RWPE1 (cell line): ENCODE measurements at regions not wholly inside any gene's neighbourhood (a gene's known extent, or its start where the extent isn't known, plus 50 kb on each side); places are given as distances from the start of the nearest gene placed in this dataset.
"Not testable (repeated sequence)": the region's sequence is repeated elsewhere in the genome, so short reads cannot be mapped to it uniquely, and the experiment has no call there.

ENCODE experiments used
- CTCF ChIA-PET: fragments of 350-600 bp; sonication (Branson Sonifier 250); formaldehyde crosslinking; extraction: SDS; loops from one replicate; lab custom pipeline; 2021; lab: Yijun Ruan, JAX
- POLR2A ChIA-PET: fragments of 400-600 bp; formaldehyde crosslinking; extraction: SDS; loops from one replicate; lab custom pipeline; 2020; ENCODE audit warnings: antibody characterized with exemption; ENCODE audit not compliant: low non-redundant PET; lab: Yijun Ruan, JAX
- DNase-seq: peaks from one replicate; pipeline ENCODE4 v3.0.0; 2012; ENCODE audit warnings: low spot score
- H3K27ac ChIP-seq: fragments of 450-650 bp; 2 replicates; pipeline ENCODE4 v1.5.1; 2017
- CTCF ChIP-seq: fragments of 450-650 bp; conservative IDR thresholded peaks from 2 replicates; pipeline ENCODE4 v1.5.1; 2017; ENCODE audit warnings: low read depth, mild to moderate bottlenecking

GRCh38 chr12:27866373-27867101 lies 86.5 kb upstream of the MANSC4 start:
- DNase-seq = no peak
- ChIA-PET CTCF (interaction anchor here (0.6 kb wide), 2 partner anchors 484 to 749 kb away, joined by 3 read pairs; no protein-coding TSS in a partner anchor), POLR2A (no interaction called here)
- no peak for TF ChIP-seq CTCF
- H3K27ac ChIP-seq = no peak overlapping the region

- DNase-seq = no peak
- H3K27ac ChIP-seq = no peak overlapping the region
- POLR2A ChIA-PET = no interaction called here
- CTCF ChIA-PET = no interaction called here
- TF ChIP-seq CTCF = no peak
Observed at GRCh38 chr12:27865421-27865820, 85.4 kb upstream of the MANSC4 start.

GRCh38 chr12:27864521-27864920 lies 84.5 kb upstream of the MANSC4 start:
- ChIA-PET CTCF (interaction anchor here (0.7 kb wide), 1 partner anchor 741 kb away, joined by 3 read pairs; no protein-coding TSS in a partner anchor), POLR2A (no interaction called here)
- no peak for TF ChIP-seq CTCF
- H3K27ac ChIP-seq = no peak overlapping the region
- DNase-seq = no peak

GRCh38 chr12:27863839-27864238 lies 83.8 kb upstream of the MANSC4 start:
- no peak for DNase-seq
- POLR2A ChIA-PET = no interaction called here
- CTCF ChIA-PET = interaction anchor here (0.7 kb wide), 1 partner anchor 742 kb away, joined by 3 read pairs; no protein-coding TSS in a partner anchor
- no peak for TF ChIP-seq CTCF
- H3K27ac ChIP-seq = no peak overlapping the region

- POLR2A ChIA-PET = no interaction called here
- CTCF ChIA-PET = interaction anchor here (0.6 kb wide), 1 partner anchor 1395 kb away, joined by 3 read pairs; no protein-coding TSS in a partner anchor
- no peak for TF ChIP-seq CTCF
- no peak overlapping the region for H3K27ac ChIP-seq
- DNase-seq = no peak
Observed at GRCh38 chr12:27861428-27862167, 81.6 kb upstream of the MANSC4 start.

GRCh38 chr12:27859648-27860047 lies 79.6 kb upstream of the MANSC4 start:
- TF ChIP-seq CTCF = no peak
- ChIA-PET POLR2A (no interaction called here), CTCF (no interaction called here)
- H3K27ac ChIP-seq = no peak overlapping the region
- DNase-seq = no peak

- H3K27ac ChIP-seq, CTCF ChIA-PET, POLR2A ChIA-PET, DNase-seq: not testable (repeated sequence)
Observed at GRCh38 chr12:27857006-27857405, 77.0 kb upstream of the MANSC4 start.
